ENCODE measurements at regions not wholly inside any gene's neighbourhood (a gene's known extent, or its start where the extent isn't known, plus 50 kb on each side); places are given as distances from the start of the nearest gene placed in this dataset.
A peak's percentile ranks its signal among the peaks of the same experiment; 100 is the strongest.

DNA sequence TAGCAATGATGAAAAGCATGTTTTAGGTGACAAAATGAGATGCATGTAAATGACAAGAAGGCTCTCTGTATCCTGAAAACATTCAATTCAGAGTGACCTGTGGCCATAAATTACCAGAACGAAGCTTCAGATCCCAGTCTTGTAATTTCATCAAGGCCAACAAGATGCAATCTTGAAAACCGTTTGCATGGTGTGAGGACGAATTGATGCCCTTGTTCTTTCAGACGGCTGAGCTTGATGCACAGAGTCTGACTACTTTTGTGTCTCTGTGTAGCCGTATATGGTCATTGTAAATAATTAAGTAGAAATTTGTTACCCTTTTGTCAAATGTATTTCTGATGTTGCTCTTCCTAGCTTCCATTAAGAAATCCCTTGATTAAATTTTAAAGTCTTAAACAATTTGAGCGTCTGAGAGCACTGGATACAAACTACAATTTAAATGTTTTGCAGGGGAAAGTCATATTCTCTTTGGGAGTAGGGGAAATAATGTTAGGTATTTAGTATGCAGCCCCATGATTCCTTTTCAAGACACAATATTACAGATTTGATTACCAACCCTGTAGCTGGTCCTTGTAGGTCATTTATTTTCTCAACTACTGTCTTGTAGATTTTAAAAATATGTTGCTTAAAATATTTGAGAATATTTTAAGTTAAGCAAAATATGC is 125.8 kb upstream of the PCDH9 start:
- TF ChIP-seq EZH2 (IDR thresholded peaks at IDR 0.05; ENCODE audit: borderline replicate concordance, low read depth, low read length, poor library complexity, severe bottlenecking) = no peak
- TF ChIP-seq, protein P1, sequence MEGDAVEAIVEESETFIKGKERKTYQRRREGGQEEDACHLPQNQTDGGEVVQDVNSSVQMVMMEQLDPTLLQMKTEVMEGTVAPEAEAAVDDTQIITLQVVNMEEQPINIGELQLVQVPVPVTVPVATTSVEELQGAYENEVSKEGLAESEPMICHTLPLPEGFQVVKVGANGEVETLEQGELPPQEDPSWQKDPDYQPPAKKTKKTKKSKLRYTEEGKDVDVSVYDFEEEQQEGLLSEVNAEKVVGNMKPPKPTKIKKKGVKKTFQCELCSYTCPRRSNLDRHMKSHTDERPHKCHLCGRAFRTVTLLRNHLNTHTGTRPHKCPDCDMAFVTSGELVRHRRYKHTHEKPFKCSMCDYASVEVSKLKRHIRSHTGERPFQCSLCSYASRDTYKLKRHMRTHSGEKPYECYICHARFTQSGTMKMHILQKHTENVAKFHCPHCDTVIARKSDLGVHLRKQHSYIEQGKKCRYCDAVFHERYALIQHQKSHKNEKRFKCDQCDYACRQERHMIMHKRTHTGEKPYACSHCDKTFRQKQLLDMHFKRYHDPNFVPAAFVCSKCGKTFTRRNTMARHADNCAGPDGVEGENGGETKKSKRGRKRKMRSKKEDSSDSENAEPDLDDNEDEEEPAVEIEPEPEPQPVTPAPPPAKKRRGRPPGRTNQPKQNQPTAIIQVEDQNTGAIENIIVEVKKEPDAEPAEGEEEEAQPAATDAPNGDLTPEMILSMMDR (conservative IDR thresholded peaks at IDR 0.05; ENCODE audit: low read depth, low read length) = no peak
- intact Hi-C loops (cut with micrococcal nuclease; ENCODE audit: unreplicated experiment) = no loop called here
- H3K27me3 ChIP-seq (replicated peaks; ENCODE audit: insufficient read depth, low read depth, low read length, poor library complexity) = no peaks in the 10 kb centered on the region
- CTCF ChIA-PET = no interaction called here
- H3K27ac ChIP-seq (ENCODE audit: low read depth, low read length, poor library complexity, severe bottlenecking) = no peak overlapping the region
- H3K9me3 ChIP-seq (ENCODE audit: low read depth, low read length, poor library complexity, severe bottlenecking) = no peaks in the 10 kb centered on the region
- H3K4me3 ChIP-seq (ENCODE audit: low read depth, low read length, poor library complexity, severe bottlenecking) = no peak overlapping the region
- POLR2A ChIA-PET (ENCODE audit: low non-redundant PET) = no interaction called here
- no peaks in the 10 kb centered on the region for H3K36me3 ChIP-seq (ENCODE audit: insufficient read depth, low read length, poor library complexity, severe bottlenecking)
- no peak for DNase-seq (ENCODE audit: low spot score)
- no TSS peak for BruUV-seq (replicated peaks)
- H3K4me1 ChIP-seq (ENCODE audit: insufficient read depth, low read length, poor library complexity, severe bottlenecking) = no peaks in the 10 kb centered on the region

DNA sequence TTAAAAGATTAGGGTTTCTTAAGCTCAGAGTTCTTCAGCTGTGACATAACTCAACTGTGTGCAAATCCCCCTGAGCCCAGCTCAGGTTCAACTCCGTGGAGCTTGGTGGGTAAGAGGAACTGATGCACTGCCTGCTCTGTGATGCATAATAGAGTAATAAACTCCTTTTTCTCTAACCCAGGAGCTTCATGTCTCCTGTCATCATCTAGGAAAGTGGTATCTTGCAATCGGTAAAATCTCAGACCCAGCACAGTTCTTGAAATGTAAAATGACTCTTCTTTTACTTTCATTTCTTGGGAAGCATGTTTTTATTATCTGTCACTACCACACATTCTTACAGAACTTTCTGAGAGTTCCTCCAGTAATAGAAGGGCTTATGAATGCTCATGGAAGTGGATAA is 123.8 kb upstream of the PCDH9 start:
- Histone ChIP-seq H3K4me3 (ENCODE audit: low read depth, low read length, poor library complexity, severe bottlenecking) (peak overlapping the region; percentile 3), H3K27ac (ENCODE audit: low read depth, low read length, poor library complexity, severe bottlenecking) (no peak overlapping the region), H3K36me3 (ENCODE audit: insufficient read depth, low read length, poor library complexity, severe bottlenecking) (no peaks in the 10 kb centered on the region), H3K27me3 (replicated peaks; ENCODE audit: insufficient read depth, low read depth, low read length, poor library complexity) (no peaks in the 10 kb centered on the region), H3K4me1 (ENCODE audit: insufficient read depth, low read length, poor library complexity, severe bottlenecking) (no peaks in the 10 kb centered on the region), H3K9me3 (ENCODE audit: low read depth, low read length, poor library complexity, severe bottlenecking) (no peaks in the 10 kb centered on the region)
- TF ChIP-seq, protein P1 (conservative IDR thresholded peaks at IDR 0.05; ENCODE audit: low read depth, low read length) = no peak
- TF ChIP-seq EZH2 (IDR thresholded peaks at IDR 0.05; ENCODE audit: borderline replicate concordance, low read depth, low read length, poor library complexity, severe bottlenecking) = no peak
- BruUV-seq (replicated peaks) = no TSS peak
- POLR2A ChIA-PET (ENCODE audit: low non-redundant PET) = no interaction called here
- CTCF ChIA-PET = no interaction called here
- intact Hi-C loops (cut with micrococcal nuclease; ENCODE audit: unreplicated experiment) = no loop called here
- no peak for DNase-seq (ENCODE audit: low spot score)

DNA sequence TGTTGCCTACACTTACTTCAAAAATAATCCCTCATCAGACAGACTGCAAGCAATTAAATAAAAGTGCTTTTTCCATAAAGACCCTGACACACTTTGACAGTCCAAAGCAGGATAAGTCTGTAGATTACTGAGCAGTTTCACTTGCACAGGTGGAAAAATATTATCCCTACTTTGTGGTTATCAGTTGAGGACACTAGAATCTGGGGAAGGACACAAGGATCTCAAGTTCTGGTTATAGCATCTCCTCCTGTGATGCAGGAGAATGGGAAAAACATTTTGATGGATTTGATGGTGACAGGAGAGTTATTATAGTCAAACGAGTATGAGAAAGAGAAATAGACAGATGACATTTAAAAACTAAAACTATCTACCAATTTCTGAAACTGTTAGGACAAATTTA is 122.9 kb upstream of the PCDH9 start:
- BruUV-seq (replicated peaks) = no TSS peak
- H3K4me3 ChIP-seq (ENCODE audit: low read depth, low read length, poor library complexity, severe bottlenecking) = no peak overlapping the region
- ChIA-PET POLR2A (ENCODE audit: low non-redundant PET) (no interaction called here), CTCF (no interaction called here)
- intact Hi-C loops (cut with micrococcal nuclease; ENCODE audit: unreplicated experiment) = no loop called here
- no peak overlapping the region for H3K27ac ChIP-seq (ENCODE audit: low read depth, low read length, poor library complexity, severe bottlenecking)
- H3K36me3 ChIP-seq (ENCODE audit: insufficient read depth, low read length, poor library complexity, severe bottlenecking) = no peaks in the 10 kb centered on the region
- TF ChIP-seq, protein P1 (conservative IDR thresholded peaks at IDR 0.05; ENCODE audit: low read depth, low read length) = no peak
- TF ChIP-seq EZH2 (IDR thresholded peaks at IDR 0.05; ENCODE audit: borderline replicate concordance, low read depth, low read length, poor library complexity, severe bottlenecking) = no peak
- no peaks in the 10 kb centered on the region for H3K9me3 ChIP-seq (ENCODE audit: low read depth, low read length, poor library complexity, severe bottlenecking)
- no peaks in the 10 kb centered on the region for H3K27me3 ChIP-seq (replicated peaks; ENCODE audit: insufficient read depth, low read depth, low read length, poor library complexity)
- no peak for DNase-seq (ENCODE audit: low spot score)
- H3K4me1 ChIP-seq (ENCODE audit: insufficient read depth, low read length, poor library complexity, severe bottlenecking) = no peaks in the 10 kb centered on the region

Measured in A673 (cell line).